Erythroblast (primary cell): ENCODE measurements at regions not wholly inside any gene's neighbourhood (a gene's known extent, or its start where the extent isn't known, plus 50 kb on each side); places are given as distances from the start of the nearest gene placed in this dataset.

Experiments
- GATA1 ChIP-seq: IDR thresholded peaks from 2 replicates; pipeline ENCODE4 v1.6.1; 2011; ENCODE audit warnings: low read depth, mild to moderate bottlenecking, control low read depth, low read length, moderate library complexity
- POLR2A ChIP-seq: IDR thresholded peaks from 2 replicates; pipeline ENCODE4 v1.6.1; 2011; ENCODE audit warnings: mild to moderate bottlenecking, low read length

DNA sequence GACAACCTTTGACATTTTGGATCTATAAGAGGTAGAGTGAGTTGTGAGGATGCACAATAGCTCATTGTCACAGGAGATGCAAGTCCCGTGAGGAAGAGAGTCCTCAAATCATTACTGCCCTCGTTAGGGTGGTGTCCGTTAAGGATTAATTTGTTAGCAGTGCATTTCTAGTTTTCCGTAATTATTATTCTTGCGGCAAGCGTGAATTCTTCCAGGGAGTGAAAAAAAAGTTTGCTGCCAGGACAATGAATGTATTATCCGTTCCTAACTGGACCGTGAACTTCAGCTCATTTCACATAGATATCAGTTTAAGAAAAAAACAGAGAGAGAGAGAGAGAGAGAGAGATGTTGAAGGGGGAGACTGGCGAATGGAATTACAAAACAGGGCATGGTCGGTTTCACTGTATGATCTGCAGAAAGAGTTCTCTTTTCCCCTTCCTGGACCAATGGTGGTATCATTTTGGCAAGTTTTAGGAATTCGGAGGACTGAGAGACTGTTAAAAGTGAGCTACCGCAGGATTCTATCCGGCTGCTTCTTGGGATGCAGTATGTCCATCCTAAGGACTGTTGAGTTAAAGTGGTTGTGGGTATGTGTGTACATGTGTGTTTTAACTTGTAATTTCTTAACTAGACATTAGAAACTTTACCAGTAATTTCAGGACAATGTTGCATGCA, 216.0 kb upstream of the NFIA start:
- TF ChIP-seq POLR2A (no peak), GATA1 (no peak)
